Mesenteric fat pad (tissue), 1 donor: ENCODE measurements at regions not wholly inside any gene's neighbourhood (a gene's known extent, or its start where the extent isn't known, plus 50 kb on each side); places are given as distances from the start of the nearest gene placed in this dataset.

ENCODE experiments used
- DNase-seq: peaks from one replicate; pipeline ENCODE4 v3.0.0-alpha.2; 2020; ENCODE audit warnings: low spot score
- donor health status: DM: yes; HTN: yes; CAD: no.

DNA sequence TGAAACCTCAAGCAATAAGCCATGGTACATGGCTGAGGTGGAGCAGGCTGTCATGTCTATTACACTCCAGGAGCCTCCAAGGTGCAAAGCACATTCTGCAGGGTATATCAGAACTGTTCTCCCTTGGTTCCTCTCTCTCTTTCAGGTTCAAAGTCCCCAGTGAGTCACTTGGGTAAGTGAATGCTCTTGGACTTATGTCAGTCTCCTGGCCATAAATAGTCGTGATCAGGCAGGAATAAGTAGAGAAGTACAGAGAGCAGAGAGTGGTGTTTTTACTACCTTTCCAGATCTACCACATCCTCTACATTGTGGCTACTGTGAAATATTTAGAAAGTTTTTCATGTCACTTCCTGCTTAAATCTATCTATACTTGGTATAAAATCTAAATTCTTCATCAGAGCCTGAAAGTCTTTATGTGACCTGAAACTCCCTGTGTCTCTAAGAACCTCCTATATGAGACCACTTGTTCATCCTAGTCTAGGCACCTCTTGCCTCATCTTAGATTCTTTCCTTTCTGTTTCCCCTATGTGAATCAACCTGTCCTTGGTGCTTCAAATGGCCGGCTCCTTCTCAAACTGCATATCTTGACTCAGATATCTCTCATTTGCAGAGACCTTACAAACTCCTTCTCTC lies 1077.6 kb upstream of the MAP3K7 start:
- no peak for DNase-seq

DNA sequence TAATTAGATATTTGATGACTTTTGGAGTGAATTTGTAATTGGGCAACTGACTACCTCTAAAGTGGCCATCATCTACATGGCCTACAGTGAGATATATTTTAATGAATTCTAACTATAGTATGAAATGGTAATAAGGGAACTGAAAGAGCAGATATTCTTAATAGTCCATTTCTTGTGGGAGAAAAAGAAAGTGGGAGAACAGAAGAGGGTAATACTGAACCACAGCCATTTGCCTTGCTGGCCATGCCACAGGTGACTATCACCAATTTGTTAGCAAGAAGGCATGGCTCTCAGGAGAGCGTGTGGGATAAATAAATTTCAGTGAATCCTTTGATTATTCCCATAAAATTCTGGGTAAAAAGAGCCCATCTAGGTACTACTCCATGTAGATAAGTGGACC lies 1074.0 kb upstream of the MAP3K7 start:
- no peak for DNase-seq

DNA sequence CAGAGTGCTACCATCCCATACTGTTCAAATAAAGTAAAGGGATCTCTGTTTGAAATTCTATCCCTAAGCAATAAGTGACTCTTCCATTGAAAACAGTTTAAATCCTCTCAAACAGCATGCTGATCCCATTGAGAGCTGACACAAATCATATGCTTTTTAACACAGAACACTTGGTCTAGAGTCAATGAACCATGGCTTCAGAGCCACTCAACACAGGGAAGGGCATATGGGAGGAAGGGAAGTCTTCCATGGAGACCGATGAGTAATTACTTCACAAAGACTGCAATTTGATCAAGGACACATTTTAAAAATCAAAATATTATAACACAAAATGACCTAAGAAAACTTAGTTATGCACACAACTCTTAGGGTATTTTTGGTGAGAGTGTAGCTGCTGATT lies 1073.0 kb upstream of the MAP3K7 start:
- DNase-seq, result no peak

DNA sequence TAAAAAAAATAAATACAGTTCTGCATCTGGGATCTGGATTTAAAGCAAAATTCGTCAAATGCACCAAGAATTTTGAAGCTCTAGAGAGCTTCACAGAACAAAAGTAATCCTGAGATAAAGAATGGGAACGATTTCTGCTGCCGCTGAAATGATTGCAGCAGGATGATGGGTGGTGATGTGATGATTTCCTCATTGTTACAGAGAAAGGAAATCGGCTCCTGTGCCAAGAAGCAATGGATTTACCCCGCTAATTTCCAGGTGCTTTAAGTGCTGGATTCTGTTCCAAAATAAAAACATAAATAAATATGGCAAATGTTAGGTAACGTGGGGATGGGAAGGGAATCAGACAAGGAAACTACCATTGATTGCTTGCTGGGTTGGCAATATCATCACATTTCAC lies 1067.9 kb upstream of the MAP3K7 start:
- no peak for DNase-seq

DNA sequence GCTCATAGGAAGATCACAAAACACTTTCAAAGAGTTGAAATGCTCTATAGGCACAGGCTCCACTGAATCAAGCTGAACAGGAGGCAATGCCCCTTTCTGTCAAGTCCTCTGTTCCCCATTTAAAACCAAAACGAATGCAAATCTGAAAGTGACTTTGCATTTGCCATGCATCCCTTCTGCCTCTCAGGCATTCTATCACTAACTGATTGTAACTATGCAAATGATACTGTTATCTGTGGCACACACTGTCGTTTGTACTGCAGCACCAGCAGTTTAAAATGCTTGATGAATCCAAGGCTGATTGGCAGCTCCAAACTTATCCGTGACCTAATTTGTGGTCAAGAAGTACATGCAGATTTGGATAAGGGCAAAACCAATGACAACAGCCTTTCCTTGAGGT lies 1067.5 kb upstream of the MAP3K7 start:
- DNase-seq, result no peak

DNA sequence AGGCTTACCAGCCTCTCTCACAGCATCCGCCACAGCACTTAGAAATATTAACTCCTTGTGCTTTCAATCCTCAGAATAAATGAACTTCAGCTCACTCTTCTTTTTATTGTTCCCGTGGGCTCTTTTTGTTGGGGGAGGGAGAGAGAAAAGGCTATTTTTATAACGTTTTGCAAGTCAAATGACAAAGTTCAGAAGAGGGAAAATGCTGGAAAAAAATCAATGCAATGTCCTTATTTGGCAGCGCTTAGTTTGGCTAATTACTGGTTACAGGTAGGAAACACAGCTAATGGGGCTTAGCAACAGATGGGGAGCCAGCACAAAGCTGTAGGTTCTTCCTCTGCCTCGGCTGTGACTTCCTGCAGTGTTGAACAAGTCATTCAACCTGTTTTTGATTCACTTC lies 1067.0 kb upstream of the MAP3K7 start:
- DNase-seq, result no peak

DNA sequence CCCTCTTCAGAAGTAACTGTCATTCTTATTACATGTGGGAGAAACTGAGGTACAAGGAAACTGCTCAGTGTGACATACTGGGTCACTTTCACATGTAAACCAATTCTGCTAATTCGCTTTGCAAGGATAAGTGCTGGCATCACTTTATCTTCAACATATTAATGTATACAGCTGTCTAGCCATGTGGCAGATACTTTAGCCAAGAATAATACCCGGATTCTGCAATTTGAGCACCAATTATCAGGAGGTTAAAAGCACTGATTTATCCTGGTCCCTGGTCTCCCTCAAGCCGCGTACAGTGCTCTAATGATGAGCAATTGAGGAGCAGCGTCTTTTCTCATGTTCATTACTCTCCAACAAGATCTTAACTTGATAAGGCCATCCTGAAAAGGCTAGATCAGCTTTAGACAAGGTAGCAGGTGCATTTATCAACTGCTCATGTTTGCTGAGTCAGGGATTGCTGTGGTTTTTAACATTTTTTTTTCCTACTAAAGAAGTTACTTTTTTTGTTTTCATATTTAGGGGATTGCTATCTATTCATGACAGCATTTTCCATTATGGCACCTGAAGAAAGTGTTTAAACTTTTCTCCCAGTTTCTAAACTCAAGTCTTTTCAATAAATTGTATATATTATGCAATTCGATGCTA lies 1066.3 kb upstream of the MAP3K7 start:
- DNase-seq, result no peak

DNA sequence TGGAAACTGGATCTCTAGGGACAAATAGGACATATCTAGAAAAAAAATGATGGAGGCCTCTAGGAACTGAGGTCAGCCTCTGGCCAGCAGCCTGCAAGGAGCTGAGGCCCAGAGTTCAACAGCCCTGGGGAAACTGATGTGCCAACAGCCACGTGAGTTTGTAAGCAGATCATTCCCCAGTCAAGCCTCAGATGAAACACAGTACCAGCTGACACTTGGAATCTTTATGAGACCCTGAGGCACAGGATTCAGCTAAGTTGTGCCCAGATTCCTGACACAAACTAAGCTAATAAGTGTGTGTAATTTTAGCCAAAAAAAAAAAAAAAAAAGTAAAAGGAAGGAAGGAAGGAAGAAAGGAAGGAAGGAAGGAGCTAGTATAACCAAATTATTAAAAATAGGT lies 1059.8 kb upstream of the MAP3K7 start:
- DNase-seq, result no peak

DNA sequence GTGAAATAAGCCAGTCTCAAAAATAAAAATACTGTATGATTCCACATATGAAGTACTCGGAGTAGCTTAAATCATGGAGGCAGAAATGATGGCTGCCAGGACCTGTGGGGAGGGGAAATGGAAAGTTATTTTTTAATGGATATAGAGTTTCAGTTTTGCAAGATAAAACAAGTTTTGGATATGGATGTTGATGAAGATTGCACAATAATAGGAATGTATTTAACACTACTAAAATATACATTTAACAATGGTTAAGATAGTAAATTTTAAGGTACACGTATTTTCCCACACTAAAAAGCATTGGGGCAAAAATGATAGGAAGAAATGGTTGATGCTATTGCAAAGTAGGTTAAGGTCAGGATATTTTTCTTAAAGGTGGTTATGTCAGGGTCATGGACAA lies 1058.9 kb upstream of the MAP3K7 start:
- no peak for DNase-seq

DNA sequence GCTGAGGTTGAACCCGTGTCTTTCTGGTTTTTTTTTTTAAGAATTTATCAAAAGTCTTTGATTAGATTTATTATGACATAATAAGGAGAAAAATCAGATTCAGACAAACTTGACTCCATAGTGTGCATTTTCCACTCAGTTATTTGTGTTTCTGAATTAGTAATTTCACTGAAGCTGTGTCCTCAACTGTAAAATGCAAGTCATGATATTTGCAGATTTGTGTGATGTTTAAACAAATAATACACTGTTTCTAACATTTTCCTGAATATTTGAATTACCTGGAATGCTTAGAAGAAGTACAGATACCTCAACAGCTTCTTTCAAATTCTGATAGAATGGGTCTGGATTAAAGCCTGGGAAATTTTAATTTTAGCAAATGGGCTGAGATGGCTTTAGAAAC lies 1050.3 kb upstream of the MAP3K7 start:
- DNase-seq, result no peak

DNA sequence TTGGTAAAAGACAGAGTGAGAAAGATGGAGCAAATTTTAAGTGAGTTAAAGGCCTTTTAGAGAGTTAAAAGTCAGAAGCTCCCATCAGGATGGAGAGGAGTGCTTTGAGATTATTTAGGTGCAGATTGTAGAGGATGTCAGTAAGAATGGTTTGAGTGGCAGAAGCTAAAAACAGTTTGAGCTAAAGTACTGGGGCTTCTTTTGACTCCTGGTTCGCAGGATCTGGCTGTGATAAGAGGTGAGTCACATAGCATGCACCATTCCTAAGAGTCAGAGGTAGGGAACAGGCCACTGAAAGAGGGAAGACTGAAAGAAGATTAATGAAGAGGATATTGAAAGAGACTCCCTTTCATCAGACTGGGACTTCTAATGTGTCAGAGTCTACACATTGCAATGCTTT lies 1047.9 kb upstream of the MAP3K7 start:
- DNase-seq, result no peak

DNA sequence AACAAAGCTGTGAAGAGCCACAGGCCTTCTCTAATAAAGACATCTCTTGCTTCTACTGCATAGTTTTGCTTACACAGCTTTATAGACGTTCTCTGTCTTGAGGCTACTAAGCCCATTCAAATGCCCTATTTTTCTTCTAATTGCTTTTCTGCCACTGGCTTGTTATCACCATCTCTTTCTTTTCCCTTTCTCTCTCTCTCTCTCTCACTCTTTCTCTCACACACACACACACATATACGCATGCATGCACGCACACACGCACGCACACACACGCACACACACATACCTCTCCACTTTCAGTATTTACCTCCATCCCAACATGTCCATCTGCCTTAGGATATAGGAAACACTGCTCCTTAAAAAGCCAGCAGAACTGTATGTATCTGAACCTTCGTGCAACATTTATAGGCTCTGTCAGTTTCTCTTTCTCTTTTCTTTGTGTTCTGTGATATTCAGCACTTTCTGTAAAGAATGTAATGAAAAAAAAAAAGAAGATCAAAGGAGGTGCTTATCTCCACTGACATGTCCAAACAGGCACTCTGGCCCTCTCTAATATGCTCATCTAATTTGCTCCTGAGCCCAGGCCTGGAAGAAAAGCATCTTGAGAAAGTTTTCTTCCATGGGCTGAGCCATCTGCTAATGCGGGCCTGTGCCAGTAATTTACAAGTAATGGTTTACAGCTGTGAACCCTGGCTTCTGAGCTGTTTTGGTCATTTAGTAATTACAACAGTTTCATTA lies 1046.7 kb upstream of the MAP3K7 start:
- no peak for DNase-seq

DNA sequence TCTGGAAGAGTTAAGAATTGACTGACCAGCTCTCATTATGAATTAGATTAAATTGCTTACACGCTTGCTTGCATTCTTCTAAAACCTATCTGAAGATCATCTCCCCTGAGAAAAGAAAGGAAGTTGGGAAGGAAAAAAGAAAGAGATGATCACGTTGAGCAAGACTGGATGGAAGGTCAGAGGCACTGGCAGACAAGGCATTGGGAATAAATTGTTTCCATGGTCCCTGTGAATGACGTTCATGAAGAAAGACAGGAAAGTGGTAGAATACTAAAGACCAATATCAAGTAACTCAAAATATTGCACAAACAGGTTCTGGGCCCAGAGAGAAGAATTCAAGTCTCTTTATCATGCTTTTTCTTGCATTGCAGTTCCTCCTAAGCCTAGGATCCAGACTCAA lies 1045.4 kb upstream of the MAP3K7 start:
- no peak for DNase-seq

DNA sequence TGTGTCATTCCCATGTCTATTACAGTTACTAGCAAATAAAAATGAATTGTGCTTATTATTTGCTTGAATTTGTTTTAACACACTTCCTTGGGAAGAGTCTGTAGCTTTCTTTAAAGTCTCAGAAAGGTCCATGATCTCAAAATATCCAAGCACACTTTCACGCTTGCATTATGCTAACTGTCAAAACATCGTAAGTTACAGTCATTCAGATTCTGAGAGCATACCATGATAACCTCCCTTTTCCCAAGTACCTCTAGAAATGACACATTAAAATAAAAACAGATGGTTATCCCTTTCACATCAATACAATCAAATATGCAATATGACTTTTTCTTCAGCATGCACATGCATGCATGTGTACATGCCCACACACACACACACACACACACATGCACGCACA lies 1044.4 kb upstream of the MAP3K7 start:
- DNase-seq, result no peak

DNA sequence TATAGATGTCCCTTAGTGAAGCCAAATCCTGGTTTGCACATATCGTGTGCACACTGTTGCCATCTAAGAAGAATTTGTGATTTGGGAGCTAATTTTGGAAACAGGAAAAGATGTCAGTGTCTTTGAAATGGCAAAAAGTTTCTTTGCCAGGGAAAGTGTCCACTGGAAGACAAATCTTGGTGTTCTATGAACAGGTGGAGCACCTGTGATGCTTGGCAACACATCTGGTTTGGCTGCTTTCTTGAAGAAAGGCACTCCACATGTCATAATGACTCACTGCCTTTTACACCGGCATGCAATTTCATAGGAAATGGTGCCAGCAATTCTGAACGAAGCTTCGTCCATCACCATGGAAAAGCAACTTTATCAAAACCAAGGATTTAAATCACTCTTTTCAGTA lies 1040.0 kb upstream of the MAP3K7 start:
- DNase-seq, result no peak

DNA sequence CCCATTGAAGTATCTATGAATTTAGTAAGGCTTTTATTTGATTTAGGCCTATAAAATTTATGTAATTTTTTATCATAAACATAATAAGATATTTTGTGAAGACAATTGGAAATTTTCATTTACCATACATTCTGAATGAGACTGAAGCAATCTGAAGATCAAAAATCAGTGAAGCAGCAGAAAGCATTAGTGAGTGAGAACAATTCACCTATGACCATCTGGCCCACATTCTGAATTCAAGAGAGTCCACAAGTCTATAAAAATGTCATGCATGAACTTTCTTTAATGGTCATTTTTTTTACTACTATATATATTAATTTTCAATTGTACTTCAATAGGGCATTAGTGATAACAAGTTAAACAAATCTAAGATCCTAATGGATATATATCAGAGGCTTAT lies 1026.6 kb upstream of the MAP3K7 start:
- DNase-seq, result no peak

DNA sequence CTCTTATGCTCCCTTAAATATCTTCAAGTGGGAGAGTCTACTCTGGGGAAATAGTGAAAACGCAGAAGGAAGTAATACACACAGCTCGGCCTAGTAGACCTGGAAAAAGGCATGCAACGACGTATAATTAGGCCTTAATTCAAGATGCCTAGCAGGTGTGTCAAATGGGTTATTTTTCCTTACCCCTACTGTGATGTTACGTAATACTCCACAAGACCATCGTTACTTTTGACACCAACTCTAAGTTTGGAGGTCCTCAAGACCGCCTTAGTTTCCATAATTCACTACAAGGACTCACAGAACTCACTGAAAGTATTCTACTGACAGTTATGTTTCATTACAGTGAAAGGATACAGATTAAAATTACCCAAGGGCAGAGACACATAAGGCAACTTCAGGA lies 1024.3 kb upstream of the MAP3K7 start:
- no peak for DNase-seq

DNA sequence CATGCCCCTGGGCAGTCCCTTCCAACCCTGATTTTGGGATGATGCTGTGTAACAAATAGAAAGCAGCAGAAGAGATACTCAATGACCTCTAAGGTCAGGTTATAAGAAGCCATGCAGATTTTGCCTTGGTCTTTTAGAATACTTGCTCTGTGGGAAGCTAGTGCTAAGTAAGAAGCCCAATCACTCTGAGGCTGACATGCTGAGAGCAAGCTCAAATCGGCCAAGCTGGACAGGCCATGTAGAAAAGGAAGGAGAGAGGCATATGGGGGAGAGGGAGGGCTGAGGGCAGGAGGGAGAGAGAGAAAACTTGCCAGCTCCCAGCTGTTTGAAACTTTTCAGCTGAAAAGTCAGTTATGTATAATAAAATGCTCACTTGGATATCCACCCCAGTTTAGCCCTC lies 1021.6 kb upstream of the MAP3K7 start:
- DNase-seq, result no peak

DNA sequence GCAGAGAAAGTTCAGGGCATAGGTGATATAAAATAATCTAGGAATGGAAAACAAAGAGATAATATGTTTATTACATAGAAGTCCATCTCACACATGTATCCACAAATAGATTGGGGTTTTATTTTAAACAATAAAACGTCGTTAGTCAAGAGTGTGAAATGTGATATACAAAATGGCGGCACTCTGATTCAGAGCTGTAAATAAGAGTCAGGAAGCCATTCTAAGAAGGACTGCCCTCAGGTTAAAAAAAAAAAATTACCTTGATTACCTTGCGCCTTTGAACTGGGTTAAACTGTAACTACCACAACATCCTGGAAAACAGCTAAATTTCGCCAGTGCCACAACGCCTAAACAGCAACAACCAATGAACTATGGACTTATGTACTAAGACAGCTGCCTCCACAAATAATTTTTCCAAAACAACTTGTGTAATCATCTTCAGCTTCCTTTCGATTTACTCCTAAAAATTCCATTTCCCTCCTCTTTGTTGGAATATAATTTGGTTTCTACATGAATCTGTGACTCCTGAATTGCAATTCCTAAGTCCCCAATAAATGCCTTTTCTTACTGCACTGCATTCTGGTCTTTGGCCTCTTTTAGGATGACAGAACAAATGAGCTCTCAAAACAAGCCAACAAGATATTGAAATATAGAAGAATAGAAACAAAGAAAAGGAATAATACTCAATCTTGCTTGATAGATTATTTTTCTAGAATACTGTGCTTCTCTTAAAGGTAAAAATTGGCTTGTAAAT lies 1019.5 kb upstream of the MAP3K7 start:
- no peak for DNase-seq

DNA sequence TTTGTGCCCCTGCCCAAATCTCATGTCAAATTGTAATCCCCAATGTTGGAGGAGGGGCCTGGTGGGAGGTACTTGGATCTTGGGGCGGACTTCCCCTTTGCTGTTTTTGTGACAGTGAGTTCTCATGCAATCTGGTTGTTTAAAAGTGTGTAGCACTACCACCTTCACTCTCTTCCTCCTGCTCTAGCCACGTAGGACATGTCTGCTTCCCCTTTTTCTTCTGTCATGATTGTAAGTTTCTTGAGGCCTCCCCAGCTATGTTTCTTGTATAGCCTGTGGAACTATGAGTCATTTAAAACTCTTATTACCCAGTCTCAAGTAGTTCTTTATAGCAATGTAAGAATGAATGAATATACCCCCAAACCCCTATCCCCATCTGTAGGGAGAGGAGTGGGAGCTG lies 1013.7 kb upstream of the MAP3K7 start:
- DNase-seq, result no peak

DNA sequence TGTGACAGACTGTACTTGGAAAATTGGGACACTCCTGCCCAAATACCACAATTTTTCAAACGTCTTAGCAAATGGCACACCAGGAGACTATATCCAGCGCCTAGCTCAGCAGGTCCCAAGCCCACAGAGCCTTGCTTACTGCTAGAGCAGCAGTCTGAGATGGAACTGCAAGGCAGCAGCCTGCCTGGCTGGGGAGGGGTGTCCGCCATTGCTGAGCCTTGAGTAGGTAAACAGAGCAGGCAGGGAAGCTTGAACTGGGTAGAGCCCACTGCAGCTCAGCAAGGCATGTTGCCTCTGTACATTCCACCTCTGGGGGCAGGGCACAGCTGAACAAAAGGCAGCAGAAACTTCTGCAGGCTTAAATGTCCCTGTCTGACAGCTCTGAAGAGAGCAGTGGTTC lies 1003.3 kb upstream of the MAP3K7 start:
- DNase-seq, result no peak

DNA sequence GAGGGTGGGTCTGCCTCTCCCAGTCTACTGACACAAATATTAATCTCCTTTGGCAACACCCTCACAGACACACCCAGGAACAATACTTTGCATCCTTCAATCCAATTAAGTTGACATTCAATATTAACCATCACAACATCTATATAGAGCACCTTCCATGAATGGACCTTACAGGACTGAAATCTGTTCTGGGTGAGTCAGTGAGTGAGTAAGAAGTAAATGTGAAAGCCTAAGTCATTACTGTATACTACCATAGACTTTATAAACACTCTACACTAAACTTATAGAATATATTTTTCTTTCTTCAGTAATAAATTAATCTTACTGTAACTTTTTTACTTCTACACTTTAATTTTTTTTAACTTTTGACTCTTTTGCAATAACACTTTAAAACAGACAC lies 993.8 kb upstream of the MAP3K7 start:
- DNase-seq, result no peak
